GM12875 (cell line): ENCODE measurements at regions not wholly inside any gene's neighbourhood (a gene's known extent, or its start where the extent isn't known, plus 50 kb on each side); places are given as distances from the start of the nearest gene placed in this dataset.

Experiments
- H3K4me3 ChIP-seq: one replicate; pipeline ENCODE4 v1.5.1; 2011; ENCODE audit warnings: low read depth, low read length, control low read depth
- TF ChIP-seq, protein P1 (sequence below): IDR thresholded peaks from 2 replicates; pipeline ENCODE4 v1.5.1; 2011; ENCODE audit warnings: low read depth, mild to moderate bottlenecking, control low read depth, inconsistent platforms, low read length, moderate library complexity, borderline replicate concordance; ENCODE audit not compliant: insufficient read depth

DNA sequence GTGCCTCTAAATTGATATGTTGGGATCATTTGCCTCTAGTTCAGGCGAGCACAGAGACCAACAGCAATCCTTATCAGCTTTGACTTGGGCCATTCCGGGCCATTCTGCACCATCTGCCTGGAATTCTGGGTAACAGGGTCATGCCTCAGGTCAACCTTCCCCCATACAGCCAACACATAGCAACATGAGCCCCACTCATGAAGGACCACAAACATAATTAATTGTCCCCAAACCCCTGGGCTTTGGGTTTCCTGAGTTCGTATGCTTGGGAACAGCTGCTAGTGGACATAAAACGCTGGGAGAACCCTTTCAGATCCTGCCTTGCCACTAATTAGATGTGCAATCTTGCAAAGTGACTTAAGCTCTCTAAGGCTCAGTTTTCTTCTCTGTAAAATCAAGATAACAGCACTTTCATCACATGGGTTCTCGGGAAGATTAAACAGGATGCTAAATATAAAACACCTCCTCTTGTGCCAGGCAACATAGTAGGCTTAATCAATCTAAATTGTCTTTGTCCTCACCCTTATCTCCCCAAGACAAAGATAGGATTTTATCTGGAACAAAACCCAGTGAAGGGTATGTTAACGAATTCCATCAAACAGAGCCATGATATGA lies 426.5 kb downstream of the CD83 start:
- H3K4me3 ChIP-seq: no peak overlapping the region
- TF ChIP-seq, protein P1, sequence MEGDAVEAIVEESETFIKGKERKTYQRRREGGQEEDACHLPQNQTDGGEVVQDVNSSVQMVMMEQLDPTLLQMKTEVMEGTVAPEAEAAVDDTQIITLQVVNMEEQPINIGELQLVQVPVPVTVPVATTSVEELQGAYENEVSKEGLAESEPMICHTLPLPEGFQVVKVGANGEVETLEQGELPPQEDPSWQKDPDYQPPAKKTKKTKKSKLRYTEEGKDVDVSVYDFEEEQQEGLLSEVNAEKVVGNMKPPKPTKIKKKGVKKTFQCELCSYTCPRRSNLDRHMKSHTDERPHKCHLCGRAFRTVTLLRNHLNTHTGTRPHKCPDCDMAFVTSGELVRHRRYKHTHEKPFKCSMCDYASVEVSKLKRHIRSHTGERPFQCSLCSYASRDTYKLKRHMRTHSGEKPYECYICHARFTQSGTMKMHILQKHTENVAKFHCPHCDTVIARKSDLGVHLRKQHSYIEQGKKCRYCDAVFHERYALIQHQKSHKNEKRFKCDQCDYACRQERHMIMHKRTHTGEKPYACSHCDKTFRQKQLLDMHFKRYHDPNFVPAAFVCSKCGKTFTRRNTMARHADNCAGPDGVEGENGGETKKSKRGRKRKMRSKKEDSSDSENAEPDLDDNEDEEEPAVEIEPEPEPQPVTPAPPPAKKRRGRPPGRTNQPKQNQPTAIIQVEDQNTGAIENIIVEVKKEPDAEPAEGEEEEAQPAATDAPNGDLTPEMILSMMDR: no peak

DNA sequence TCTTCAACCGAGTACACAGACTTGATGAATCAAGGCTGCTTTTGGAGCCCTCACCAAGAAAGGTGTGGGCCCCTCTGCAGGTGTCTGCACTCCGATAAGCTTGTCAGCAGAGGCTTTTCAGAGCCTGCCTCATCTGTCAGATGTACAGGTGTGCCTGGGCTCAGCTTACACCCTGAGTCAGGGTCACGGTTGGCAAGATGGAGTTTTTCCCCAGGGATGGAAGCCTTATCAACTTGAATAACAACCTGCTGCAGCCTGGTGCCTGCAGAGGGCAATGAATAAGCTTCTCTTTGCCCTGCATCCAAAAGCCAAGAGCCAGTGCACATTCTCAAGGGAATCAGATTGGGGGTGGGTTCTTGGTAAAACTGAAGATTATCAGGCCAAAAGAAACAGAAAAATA lies 427.1 kb downstream of the CD83 start:
- TF ChIP-seq, protein P1: no peak
- H3K4me3 ChIP-seq: no peak overlapping the region

DNA sequence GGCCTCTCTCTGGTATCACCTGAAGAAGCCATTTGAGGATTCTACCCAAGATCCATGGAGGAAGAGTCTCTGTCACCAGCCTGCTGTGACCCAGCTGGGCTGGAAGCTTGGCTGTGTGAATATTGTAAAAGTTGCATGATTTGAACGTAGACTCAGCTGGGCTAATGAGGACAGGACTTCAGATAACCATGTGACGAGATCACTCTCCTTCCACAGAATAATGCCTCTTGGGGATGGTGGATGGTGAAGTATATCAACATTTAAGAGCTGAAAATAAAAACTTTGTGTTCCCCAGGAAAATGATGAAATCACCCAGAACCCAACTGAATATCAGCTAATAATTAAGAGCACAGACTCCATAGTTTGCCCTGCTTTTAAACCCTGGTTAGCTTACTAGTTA lies 427.9 kb downstream of the CD83 start:
- H3K4me3 ChIP-seq: no peak overlapping the region
- TF ChIP-seq, protein P1: no peak

DNA sequence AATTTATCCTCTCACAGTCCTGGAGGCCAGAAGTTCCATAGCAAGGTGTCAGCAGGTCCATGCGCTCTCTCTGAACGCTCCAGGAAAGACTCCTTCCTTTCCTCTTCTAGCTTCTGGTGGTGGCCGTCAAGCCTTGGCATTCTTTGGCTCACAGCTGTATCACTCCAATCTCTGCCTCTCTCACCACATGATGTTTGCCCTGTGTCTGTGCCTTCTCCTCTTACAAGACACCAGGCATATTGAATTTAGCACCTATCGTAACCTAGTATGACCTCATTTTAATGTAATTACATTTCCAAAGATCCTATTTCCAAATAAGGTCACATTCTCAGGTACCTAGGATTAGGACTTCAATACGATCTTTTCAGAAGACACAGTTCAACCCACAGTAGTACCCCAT lies 428.5 kb downstream of the CD83 start:
- no peak overlapping the region for H3K4me3 ChIP-seq
- TF ChIP-seq, protein P1: no peak

DNA sequence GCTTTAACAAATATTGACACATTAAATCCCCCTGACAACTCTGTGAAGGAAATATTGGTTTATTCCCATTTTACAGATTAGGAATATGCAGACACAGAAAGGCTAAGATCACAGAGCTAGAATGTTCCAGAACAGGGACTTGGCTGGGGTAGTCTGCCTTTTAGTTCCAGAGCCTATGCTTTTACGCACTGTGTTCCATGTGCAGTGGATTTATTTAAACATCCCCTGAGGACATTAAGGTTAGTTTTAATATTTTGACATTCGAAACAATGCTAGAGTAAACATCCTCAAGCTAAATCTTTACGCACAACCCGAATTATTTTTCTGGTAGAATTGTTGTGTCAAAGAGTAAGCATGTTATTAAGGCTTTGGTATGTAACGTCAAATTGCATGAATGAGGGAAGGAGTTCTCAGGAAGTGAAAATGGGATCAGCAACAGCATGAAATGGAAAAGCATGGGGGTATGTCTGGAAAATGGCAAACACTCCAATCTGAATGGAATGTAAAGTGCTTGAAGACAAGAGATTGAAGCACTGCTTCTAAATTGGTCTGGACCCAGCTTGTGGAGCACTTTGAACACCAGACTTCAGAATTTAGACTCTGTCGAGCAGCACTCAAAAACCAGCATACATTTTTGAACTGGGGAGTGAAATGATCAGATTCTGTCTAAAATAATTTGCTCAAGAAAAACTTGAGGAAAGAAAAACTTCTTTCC lies 429.9 kb downstream of the CD83 start:
- H3K4me3 ChIP-seq: no peak overlapping the region
- TF ChIP-seq, protein P1: no peak

DNA sequence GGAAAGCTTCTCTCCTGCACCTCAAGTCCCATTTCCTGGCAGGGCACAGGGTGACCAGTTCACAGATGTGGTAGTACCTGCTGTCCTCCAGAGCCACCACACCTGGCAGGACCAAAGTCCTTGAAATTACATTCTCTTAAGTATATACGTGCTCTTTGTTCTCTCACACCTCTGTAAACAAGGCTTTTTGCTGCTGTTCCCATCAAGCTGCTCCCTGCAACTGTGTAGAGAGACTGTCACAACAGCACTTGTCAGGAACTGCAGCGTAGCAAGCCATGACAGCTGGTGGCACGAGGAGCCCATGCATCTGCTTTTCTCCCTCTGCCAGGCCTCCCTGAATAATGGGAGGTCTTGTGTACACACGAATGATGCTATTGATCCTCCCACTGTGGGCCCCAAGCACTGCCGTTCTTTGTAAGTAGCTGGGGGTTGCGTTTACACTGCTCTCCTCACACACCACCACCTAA lies 431.8 kb downstream of the CD83 start:
- TF ChIP-seq, protein P1: no peak
- H3K4me3 ChIP-seq: no peak overlapping the region

DNA sequence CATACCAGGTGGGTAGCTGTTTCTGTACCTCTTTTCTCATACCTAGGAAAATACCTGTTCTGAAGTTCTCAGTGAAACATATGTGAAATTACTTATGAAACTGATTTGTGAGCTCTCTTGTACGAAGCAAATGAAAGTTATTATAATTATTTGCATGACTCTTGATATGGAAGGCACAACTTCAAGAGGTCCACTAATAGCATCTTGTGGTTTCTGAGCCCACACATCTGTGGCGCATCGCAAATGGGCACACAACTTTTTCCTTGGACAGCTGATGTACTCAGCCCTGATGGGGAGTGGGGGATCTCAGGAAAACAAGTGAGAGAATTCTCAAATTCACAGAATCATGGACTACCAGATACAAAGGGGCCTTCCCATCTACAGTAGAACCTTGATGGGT lies 432.3 kb downstream of the CD83 start:
- H3K4me3 ChIP-seq: no peak overlapping the region
- TF ChIP-seq, protein P1: no peak
